ENCODE measurements at regions not wholly inside any gene's neighbourhood (a gene's known extent, or its start where the extent isn't known, plus 50 kb on each side); places are given as distances from the start of the nearest gene placed in this dataset.

GRCh38 chr14:56887216-56887615 lies 76.9 kb upstream of the OTX2 start:
- TF ChIP-seq CTCF (IDR thresholded peaks at IDR 0.05 in 4 of 5, conservative IDR thresholded peaks at IDR 0.05 in 1 of 5) (no peak), POLR2A (IDR thresholded peaks at IDR 0.05) (no peak)

All from gastrocnemius medialis (tissue), 4 donors.